HFFc6 (cell line): ENCODE measurements at regions not wholly inside any gene's neighbourhood (a gene's known extent, or its start where the extent isn't known, plus 50 kb on each side); places are given as distances from the start of the nearest gene placed in this dataset.

Experiments used
- DNase-seq: peaks from one replicate; pipeline ENCODE4 v3.0.0-alpha.2; 2018
- H3K27ac Mint-ChIP-seq: 2 replicates; pipeline ENCODE4 v1.8.0; 2020; ENCODE audit warnings: mild to moderate bottlenecking, mixed read lengths
- H3K27me3 Mint-ChIP-seq: 2 replicates; pipeline ENCODE4 v1.8.0; 2021; ENCODE audit warnings: mild to moderate bottlenecking, moderate library complexity, mixed read lengths; ENCODE audit not compliant: insufficient read depth
- H3K36me3 Mint-ChIP-seq: 2 replicates; pipeline ENCODE4 v1.8.0; 2021; ENCODE audit warnings: low read depth, mixed read lengths
- H3K4me1 Mint-ChIP-seq: 2 replicates; pipeline ENCODE4 v1.8.0; 2020; ENCODE audit warnings: low read depth, mixed read lengths
- H3K4me3 Mint-ChIP-seq: 2 replicates; pipeline ENCODE4 v1.8.0; 2020; ENCODE audit warnings: mild to moderate bottlenecking, moderate library complexity, mixed read lengths
- H3K9me3 Mint-ChIP-seq: 2 replicates; pipeline ENCODE4 v1.8.0; 2020; ENCODE audit warnings: mild to moderate bottlenecking, mixed read lengths
- CTCF ChIP-seq: fragments of 200-600 bp; sonication (generic); IDR thresholded peaks from 2 replicates; pipeline ENCODE4 v1.5.0; 2021; ENCODE audit warnings: antibody characterized with exemption, mild to moderate bottlenecking

GRCh38 chr11:7167976-7168740 lies 79.4 kb downstream of the RBMXL2 start:
- Mint-ChIP-seq H3K27ac (no peak overlapping the region), H3K27me3 (no peaks in the 10 kb centered on the region), H3K36me3 (no peaks in the 10 kb centered on the region), H3K4me3 (no peak overlapping the region), H3K4me1 (no peaks in the 10 kb centered on the region), H3K9me3 (no peaks in the 10 kb centered on the region)
- DNase-seq, result no peak
- TF ChIP-seq CTCF, result no peak

GRCh38 chr11:7168741-7168990 lies 79.9 kb downstream of the RBMXL2 start:
- H3K4me1 Mint-ChIP-seq, result no peaks in the 10 kb centered on the region
- H3K9me3 Mint-ChIP-seq, result no peaks in the 10 kb centered on the region
- H3K36me3 Mint-ChIP-seq, result no peaks in the 10 kb centered on the region
- DNase-seq, result no peak
- H3K27me3 Mint-ChIP-seq, result no peaks in the 10 kb centered on the region
- TF ChIP-seq CTCF, result no peak
- H3K27ac Mint-ChIP-seq, result no peak overlapping the region
- H3K4me3 Mint-ChIP-seq, result no peak overlapping the region

- Mint-ChIP-seq H3K27ac (no peak overlapping the region), H3K27me3 (peaks cover 4% of the 10 kb centered on the region; the same call in 1 of the 2 replicates), H3K9me3 (peaks cover 7% of the 10 kb centered on the region; the same call in 1 of the 2 replicates), H3K4me1 (no peaks in the 10 kb centered on the region), H3K4me3 (no peak overlapping the region), H3K36me3 (no peaks in the 10 kb centered on the region)
- no peak for DNase-seq
- TF ChIP-seq CTCF, result no peak
These were observed 81.3 kb upstream of the SYT9 start for GRCh38 chr11:7170431-7170830.

- H3K4me3 Mint-ChIP-seq, result no peak overlapping the region
- no peak for TF ChIP-seq CTCF
- H3K9me3 Mint-ChIP-seq, result peaks cover 20% of the 10 kb centered on the region; the same call in 1 of the 2 replicates
- no peaks in the 10 kb centered on the region for H3K36me3 Mint-ChIP-seq
- DNase-seq, result no peak
- H3K27me3 Mint-ChIP-seq, result peaks cover 4% of the 10 kb centered on the region; the same call in 1 of the 2 replicates
- H3K4me1 Mint-ChIP-seq, result no peaks in the 10 kb centered on the region
- H3K27ac Mint-ChIP-seq, result no peak overlapping the region
These were observed 76.7 kb upstream of the SYT9 start for GRCh38 chr11:7175007-7175406.

- Mint-ChIP-seq H3K36me3 (no peaks in the 10 kb centered on the region), H3K27me3 (no peaks in the 10 kb centered on the region; the same call in 1 of the 2 replicates), H3K4me3 (no peak overlapping the region), H3K4me1 (no peaks in the 10 kb centered on the region; the same call in 1 of the 2 replicates), H3K9me3 (peaks cover 19% of the 10 kb centered on the region; the same call in 1 of the 2 replicates), H3K27ac (no peak overlapping the region)
- no peak for TF ChIP-seq CTCF
- DNase-seq, result peak; percentile 35
These were observed 65.5 kb upstream of the SYT9 start for GRCh38 chr11:7186190-7186589.
